HepG2 (cell line): ENCODE measurements at regions not wholly inside any gene's neighbourhood (a gene's known extent, or its start where the extent isn't known, plus 50 kb on each side); places are given as distances from the start of the nearest gene placed in this dataset.

Experiments
- ATAC-seq: fragments of 200-7000 bp; cut with Tn5 transposase; 3 replicates; pipeline ENCODE4 v1.9.1; 2020; ENCODE audit warnings: mild to moderate bottlenecking, moderate library complexity
- BruUV-seq: library from RNA; stranded (reverse); fragments of 400-500 nt; replicated peaks from 2 replicates; lab custom pipeline; 2021; lab: Mats Ljungman, UMichigan
- CTCF ChIA-PET: fragments of 300-600 bp; formaldehyde crosslinking; extraction: SDS; loops from one replicate; lab custom pipeline; 2021; ENCODE audit warnings: low total read pairs, inconsistent platforms, low intra/inter-chr PET ratio; lab: Yijun Ruan, JAX
- POLR2A ChIA-PET: fragments of 350-600 bp; sonication (Branson Sonifier 250); formaldehyde crosslinking; loops from one replicate; lab custom pipeline; 2020; ENCODE audit warnings: antibody characterized with exemption, inconsistent platforms; lab: Yijun Ruan, JAX
- DNase-seq: peaks from one replicate; pipeline ENCODE4 v3.0.0-alpha.2; 2015; ENCODE audit warnings: low spot score
- FAIRE-seq: peaks from 3 replicates; lab custom pipeline; 2011; peaks lifted over from hg19 to GRCh38; lab: Jason Lieb, UNC
- H2AFZ ChIP-seq: one replicate; pipeline ENCODE4 v1.6.1; 2011; ENCODE audit warnings: low read length, inconsistent platforms
- H3K27ac ChIP-seq: fragments of 300-600 bp; 3 replicates; pipeline ENCODE4 v1.8.0; 2011; ENCODE audit warnings: mixed run types, mild to moderate bottlenecking, mixed read lengths, low read length, inconsistent platforms; ENCODE audit not compliant: insufficient read depth; ENCODE audit errors: extremely low read length
- H3K27me3 ChIP-seq, 2 experiments: fragments of 200-600 bp in 1 of 2; 2 replicates in 1 of 2; 3 replicates in 1 of 2; pipeline versions ENCODE4 v1.6.0 to v1.8.0; 2011; ENCODE audit warnings: low read length in 2 of 2, mild to moderate bottlenecking in 2 of 2, moderate library complexity in 2 of 2, inconsistent platforms in 1 of 2; ENCODE audit not compliant: insufficient read depth in 2 of 2, control insufficient read depth in 1 of 2
- H3K36me3 ChIP-seq, 2 experiments: fragments of 200-600 bp in 1 of 2; replicated peaks in 1 of 2; 2 replicates in 1 of 2; 3 replicates in 1 of 2; pipeline versions ENCODE4 v1.5.1 to v1.8.0; 2011; ENCODE audit warnings: low read length in 2 of 2, inconsistent platforms in 1 of 2; ENCODE audit not compliant: insufficient read depth in 2 of 2, control insufficient read depth in 1 of 2
- H3K4me1 ChIP-seq: 2 replicates; pipeline ENCODE4 v1.5.1; 2012; ENCODE audit warnings: low read length, inconsistent platforms; ENCODE audit not compliant: insufficient read depth
- H3K4me2 ChIP-seq: 2 replicates; pipeline ENCODE4 v1.6.0; 2011; ENCODE audit warnings: low read depth, low read length, inconsistent platforms
- H3K4me3 ChIP-seq, 3 experiments: fragments of 200-600 bp in 1 of 3; sonication (generic), shearing (Covaris generic) in 1 of 3; replicated peaks in 1 of 3; 2 replicates each; pipeline ENCODE4 v1.5.1; 2011 to 2016; ENCODE audit warnings: low read length in 3 of 3, inconsistent platforms in 2 of 3, low read depth in 2 of 3, mild to moderate bottlenecking in 2 of 3, control low read depth in 1 of 3, mixed read lengths in 1 of 3; ENCODE audit not compliant: insufficient read depth in 1 of 3
- H3K79me2 ChIP-seq: one replicate; pipeline ENCODE4 v1.6.1; 2011; ENCODE audit warnings: low read length, inconsistent platforms; ENCODE audit not compliant: insufficient read depth
- H3K9ac ChIP-seq: 2 replicates; pipeline ENCODE4 v1.6.0; 2011; ENCODE audit warnings: mild to moderate bottlenecking, low read depth, low read length, inconsistent platforms; ENCODE audit not compliant: insufficient read depth
- H3K9me3 ChIP-seq: 2 replicates; pipeline ENCODE4 v1.5.1; 2012; ENCODE audit warnings: mild to moderate bottlenecking, low read length
- H4K20me1 ChIP-seq: 2 replicates; pipeline ENCODE4 v1.6.0; 2011; ENCODE audit warnings: inconsistent platforms, mild to moderate bottlenecking, low read length, moderate library complexity; ENCODE audit not compliant: insufficient read depth
- ATF7 ChIP-seq, 2 experiments: fragments of 450-650 bp in 1 of 2; sonication (generic) in 1 of 2; formaldehyde crosslinking in 1 of 2; IDR thresholded peaks; 2 replicates each; pipeline versions ENCODE4 v1.4.0 to v1.6.1; 2016 to 2020; ENCODE audit warnings: antibody characterized with exemption in 1 of 2, mild to moderate bottlenecking in 1 of 2, missing genetic modification reagents in 1 of 2
- CREB1 ChIP-seq, 2 experiments: fragments of 450-650 bp in 1 of 2; IDR thresholded peaks; 2 replicates each; pipeline ENCODE4 v1.6.1; 2016 to 2017; ENCODE audit warnings: control low read depth in 1 of 2, mild to moderate bottlenecking in 1 of 2, missing compliant biosample characterization in 1 of 2, missing genetic modification characterization in 1 of 2
- GABPA ChIP-seq, 2 experiments: IDR thresholded peaks; 2 replicates each; pipeline ENCODE4 v1.6.1; 2011 to 2016; ENCODE audit warnings: low read depth in 2 of 2, low read length in 1 of 2, missing biosample characterization in 1 of 2, missing genetic modification characterization in 1 of 2
- IRF2 ChIP-seq: IDR thresholded peaks from 2 replicates; pipeline ENCODE4 v1.6.1; 2018; ENCODE audit warnings: missing genetic modification reagents, missing compliant biosample characterization
- MAFG ChIP-seq: sonication (generic); formaldehyde crosslinking; IDR thresholded peaks from 2 replicates; pipeline ENCODE4 v1.5.1; 2020; ENCODE audit warnings: mild to moderate bottlenecking, missing genetic modification reagents
- NCOR1 ChIP-seq: fragments of 200-600 bp; sonication (generic); IDR thresholded peaks from 2 replicates; pipeline ENCODE4 v1.7.0; 2017; ENCODE audit warnings: antibody characterized with exemption, low read length, borderline replicate concordance
- PRPF4 ChIP-seq: fragments of 200-400 bp; formaldehyde crosslinking; IDR thresholded peaks from 2 replicates; pipeline ENCODE4 v1.6.1; 2016; ENCODE audit warnings: low read length, low read depth; ENCODE audit not compliant: poor library complexity, severe bottlenecking
- TCF7L2 ChIP-seq: IDR thresholded peaks from 2 replicates; pipeline ENCODE4 v1.6.1; 2011; ENCODE audit warnings: mild to moderate bottlenecking, low read depth, low read length, moderate library complexity
- ZKSCAN5 ChIP-seq: sonication (generic); formaldehyde crosslinking; IDR thresholded peaks from 2 replicates; pipeline ENCODE4 v1.5.1; 2020; ENCODE audit warnings: mild to moderate bottlenecking, missing genetic modification reagents
- WGBS: methylation state at CpG from one replicate; pipeline ENCODE4 v1.1.6; 2017; ENCODE audit warnings: low lambda C conversion rate; 5-methylcytosine and 5-hydroxymethylcytosine counted together
- in situ Hi-C: cut with HindIII; loops from 2 replicates; pipeline ENCODE4 v1.10.0; 2017; ENCODE audit warnings: low pct_unique_long_range_greater_than_20kb; ENCODE audit not compliant: extremely low pct_ligation_motif_present
- intact Hi-C: fragments of 100-400 bp; cut with micrococcal nuclease; formaldehyde crosslinking; loops from one replicate; pipeline ENCODE4 v1.10.0; 2022; ENCODE audit not compliant: unreplicated experiment
- TF ChIP-seq, protein P1 (sequence below): sonication (generic); formaldehyde crosslinking; IDR thresholded peaks from 2 replicates; pipeline ENCODE4 v1.4.0; 2020; ENCODE audit warnings: missing genetic modification reagents
- TF ChIP-seq, protein P2 (sequence below): sonication (generic); formaldehyde crosslinking; IDR thresholded peaks from 2 replicates; pipeline ENCODE4 v1.5.0; 2020; ENCODE audit warnings: mild to moderate bottlenecking, low read depth, missing genetic modification reagents, borderline replicate concordance
- TF ChIP-seq, protein P3 (sequence below): sonication (generic); formaldehyde crosslinking; IDR thresholded peaks from 2 replicates; pipeline ENCODE4 v1.5.0; 2020; ENCODE audit warnings: missing genetic modification reagents, mild to moderate bottlenecking, borderline replicate concordance

DNA sequence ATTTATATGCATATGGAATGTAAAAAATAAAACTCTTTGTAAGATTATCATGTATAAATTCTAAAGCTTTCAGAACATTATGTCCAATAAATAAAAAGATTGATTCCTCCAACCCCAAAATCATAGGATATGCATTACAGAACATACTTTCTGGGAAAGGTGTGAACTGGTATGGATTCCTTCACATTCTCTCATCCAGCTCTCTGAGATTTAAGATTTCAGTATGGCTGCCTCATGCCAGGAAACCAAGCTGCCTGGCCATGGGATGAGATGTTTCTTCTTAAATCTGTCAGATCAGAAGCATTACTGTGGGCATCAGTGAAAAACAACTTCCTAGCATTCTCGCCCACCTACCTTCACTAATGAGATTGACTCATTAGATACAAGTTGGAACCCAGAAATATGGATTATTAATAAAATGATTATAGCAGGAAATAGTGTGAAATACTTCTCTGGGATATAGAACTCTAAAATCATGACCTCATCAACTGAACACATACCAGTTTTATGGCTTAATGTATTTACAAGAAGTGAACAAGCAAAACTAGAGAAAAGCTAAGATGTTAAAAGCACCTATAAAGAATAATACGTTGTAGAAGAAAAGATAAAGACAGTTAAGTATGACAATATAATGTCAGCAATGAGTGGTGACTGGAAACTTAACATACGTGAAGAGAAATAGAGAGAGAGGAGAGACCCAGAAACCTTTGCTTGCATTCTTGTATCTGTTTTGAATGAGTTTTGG, 171.6 kb upstream of the PHACTR1 start:
- no peak overlapping the region for H3K4me3 ChIP-seq
- in situ Hi-C loops: no loop called here
- no peak overlapping the region for H3K27ac ChIP-seq
- WGBS: 23% methylated on average over 3 of the region's 3 CpGs
- FAIRE-seq (no peak), ATAC-seq (no peak), DNase-seq (no peak)
- TF ChIP-seq NCOR1: no peak
- no peak for TF ChIP-seq MAFG
- no peak for TF ChIP-seq TCF7L2
- no peak for TF ChIP-seq GABPA (IDR thresholded peaks at IDR 0.05; ENCODE audit: low read depth, low read length)
- no peak for TF ChIP-seq GABPA (CRISPR knock-in tag; IDR thresholded peaks at IDR 0.05; ENCODE audit: low read depth)
- TF ChIP-seq ZKSCAN5 (CRISPR knock-in tag): no peak
- TF ChIP-seq ATF7 (IDR thresholded peaks at IDR 0.05): peak; percentile 84
- no peak for TF ChIP-seq ATF7 (CRISPR knock-in tag; IDR thresholded peaks at IDR 0.05)
- TF ChIP-seq, protein P1, sequence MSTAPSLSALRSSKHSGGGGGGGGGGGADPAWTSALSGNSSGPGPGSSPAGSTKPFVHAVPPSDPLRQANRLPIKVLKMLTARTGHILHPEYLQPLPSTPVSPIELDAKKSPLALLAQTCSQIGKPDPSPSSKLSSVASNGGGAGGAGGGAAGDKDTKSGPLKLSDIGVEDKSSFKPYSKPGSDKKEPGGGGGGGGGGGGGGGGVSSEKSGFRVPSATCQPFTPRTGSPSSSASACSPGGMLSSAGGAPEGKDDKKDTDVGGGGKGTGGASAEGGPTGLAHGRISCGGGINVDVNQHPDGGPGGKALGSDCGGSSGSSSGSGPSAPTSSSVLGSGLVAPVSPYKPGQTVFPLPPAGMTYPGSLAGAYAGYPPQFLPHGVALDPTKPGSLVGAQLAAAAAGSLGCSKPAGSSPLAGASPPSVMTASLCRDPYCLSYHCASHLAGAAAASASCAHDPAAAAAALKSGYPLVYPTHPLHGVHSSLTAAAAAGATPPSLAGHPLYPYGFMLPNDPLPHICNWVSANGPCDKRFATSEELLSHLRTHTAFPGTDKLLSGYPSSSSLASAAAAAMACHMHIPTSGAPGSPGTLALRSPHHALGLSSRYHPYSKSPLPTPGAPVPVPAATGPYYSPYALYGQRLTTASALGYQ (CRISPR knock-in tag): no peak
- TF ChIP-seq, protein P2, sequence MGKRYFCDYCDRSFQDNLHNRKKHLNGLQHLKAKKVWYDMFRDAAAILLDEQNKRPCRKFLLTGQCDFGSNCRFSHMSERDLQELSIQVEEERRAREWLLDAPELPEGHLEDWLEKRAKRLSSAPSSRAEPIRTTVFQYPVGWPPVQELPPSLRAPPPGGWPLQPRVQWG (CRISPR knock-in tag): no peak
- no peak for TF ChIP-seq PRPF4
- TF ChIP-seq CREB1 (IDR thresholded peaks at IDR 0.05): 0 out of 2 replicates have a peak, but pooled peaks have one; percentile 13
- TF ChIP-seq CREB1 (CRISPR knock-in tag; IDR thresholded peaks at IDR 0.05): no peak
- TF ChIP-seq IRF2 (CRISPR knock-in tag): no peak
- TF ChIP-seq, protein P3, sequence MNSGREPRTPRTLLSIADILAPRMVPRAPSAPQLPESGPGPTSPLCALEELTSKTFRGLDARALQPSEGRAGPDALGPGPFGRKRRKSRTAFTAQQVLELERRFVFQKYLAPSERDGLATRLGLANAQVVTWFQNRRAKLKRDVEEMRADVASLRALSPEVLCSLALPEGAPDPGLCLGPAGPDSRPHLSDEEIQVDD (CRISPR knock-in tag): no peak
- H3K4me2 ChIP-seq: no peak overlapping the region
- BruUV-seq: no TSS peak
- intact Hi-C loops: no loop called here
- no peaks in the 10 kb centered on the region for H3K79me2 ChIP-seq
- CTCF ChIA-PET: no interaction called here
- no peaks in the 10 kb centered on the region for H3K36me3 ChIP-seq
- no peaks in the 10 kb centered on the region for H3K9me3 ChIP-seq
- H4K20me1 ChIP-seq: no peaks in the 10 kb centered on the region
- H3K9ac ChIP-seq: no peak overlapping the region
- POLR2A ChIA-PET: no interaction called here
- H3K4me1 ChIP-seq: no peaks in the 10 kb centered on the region
- no peak overlapping the region for H2AFZ ChIP-seq
- H3K27me3 ChIP-seq: no peaks in the 10 kb centered on the region
